ENCODE measurements at regions not wholly inside any gene's neighbourhood (a gene's known extent, or its start where the extent isn't known, plus 50 kb on each side); places are given as distances from the start of the nearest gene placed in this dataset.
"Not testable (repeated sequence)": the region's sequence is repeated elsewhere in the genome, so short reads cannot be mapped to it uniquely, and the experiment has no call there.

GRCh38 chr12:34126239-34126641, 103.9 kb downstream of the ALG10 start:
- Histone ChIP-seq H3K36me3 (ENCODE audit: insufficient read depth, low read length) (no peaks in the 10 kb centered on the region), H3K4me3 (ENCODE audit: insufficient read depth, low read length) (peak overlapping the region; percentile 46), H3K4me1 (ENCODE audit: insufficient read depth, low read length) (no peaks in the 10 kb centered on the region), H2AFZ (ENCODE audit: low read length) (peak overlapping the region; percentile 47), H3K27ac (ENCODE audit: low read depth, low read length) (no peak overlapping the region), H3K79me2 (ENCODE audit: insufficient read depth, low read length) (no peaks in the 10 kb centered on the region), H4K20me1 (ENCODE audit: insufficient read depth, low read length) (no peaks in the 10 kb centered on the region), H3K9me3 (ENCODE audit: low read depth, low read length) (no peaks in the 10 kb centered on the region), H3K27me3 (ENCODE audit: insufficient read depth, low read length) (no peaks in the 10 kb centered on the region), H3K4me2 (ENCODE audit: insufficient read depth, low read length) (peak overlapping the region; percentile 36)
- no peak for DNase-seq (ENCODE audit: insufficient read length, low spot score, missing footprints)
- TF ChIP-seq CTCF (IDR thresholded peaks at IDR 0.05; ENCODE audit: extremely low read depth, low read depth, low read length): no peak

- Histone ChIP-seq H3K4me2 (ENCODE audit: insufficient read depth, low read length) (no peak overlapping the region), H3K27ac (ENCODE audit: low read depth, low read length) (no peak overlapping the region)
- TF ChIP-seq CTCF (IDR thresholded peaks at IDR 0.05; ENCODE audit: extremely low read depth, low read depth, low read length): no peak
Observed at GRCh38 chr12:34126805-34127204, 104.5 kb downstream of the ALG10 start.

GRCh38 chr12:34127379-34127778, 105.1 kb downstream of the ALG10 start:
- H3K36me3 ChIP-seq (ENCODE audit: insufficient read depth, low read length); DNase-seq (ENCODE audit: insufficient read length, low spot score, missing footprints); H3K4me2 ChIP-seq (ENCODE audit: insufficient read depth, low read length); H4K20me1 ChIP-seq (ENCODE audit: insufficient read depth, low read length); H3K4me3 ChIP-seq (ENCODE audit: insufficient read depth, low read length); H2AFZ ChIP-seq (ENCODE audit: low read length); H3K79me2 ChIP-seq (ENCODE audit: insufficient read depth, low read length); H3K27ac ChIP-seq (ENCODE audit: low read depth, low read length); H3K4me1 ChIP-seq (ENCODE audit: insufficient read depth, low read length); H3K27me3 ChIP-seq (ENCODE audit: insufficient read depth, low read length); H3K9me3 ChIP-seq (ENCODE audit: low read depth, low read length): not testable (repeated sequence)

More at GRCh38 chr12:34126805-34127204, 104.5 kb downstream of the ALG10 start:
- no peak for DNase-seq (ENCODE audit: insufficient read length, low spot score, missing footprints)
- H3K9me3 ChIP-seq (ENCODE audit: low read depth, low read length): no peaks in the 10 kb centered on the region
- no peaks in the 10 kb centered on the region for H3K36me3 ChIP-seq (ENCODE audit: insufficient read depth, low read length)
- H3K4me1 ChIP-seq (ENCODE audit: insufficient read depth, low read length): no peaks in the 10 kb centered on the region
- H4K20me1 ChIP-seq (ENCODE audit: insufficient read depth, low read length): no peaks in the 10 kb centered on the region
- H3K79me2 ChIP-seq (ENCODE audit: insufficient read depth, low read length): no peaks in the 10 kb centered on the region
- H3K27me3 ChIP-seq (ENCODE audit: insufficient read depth, low read length): no peaks in the 10 kb centered on the region
- H3K4me3 ChIP-seq (ENCODE audit: insufficient read depth, low read length): no peak overlapping the region
- no peak overlapping the region for H2AFZ ChIP-seq (ENCODE audit: low read length)

- Histone ChIP-seq H3K4me2 (ENCODE audit: insufficient read depth, low read length) (no peak overlapping the region), H3K4me3 (ENCODE audit: insufficient read depth, low read length) (no peak overlapping the region), H3K36me3 (ENCODE audit: insufficient read depth, low read length) (no peaks in the 10 kb centered on the region), H4K20me1 (ENCODE audit: insufficient read depth, low read length) (no peaks in the 10 kb centered on the region), H2AFZ (ENCODE audit: low read length) (no peak overlapping the region), H3K9me3 (ENCODE audit: low read depth, low read length) (no peaks in the 10 kb centered on the region), H3K4me1 (ENCODE audit: insufficient read depth, low read length) (no peaks in the 10 kb centered on the region), H3K27me3 (ENCODE audit: insufficient read depth, low read length) (no peaks in the 10 kb centered on the region), H3K79me2 (ENCODE audit: insufficient read depth, low read length) (no peaks in the 10 kb centered on the region), H3K27ac (ENCODE audit: low read depth, low read length) (no peak overlapping the region)
- DNase-seq (ENCODE audit: insufficient read length, low spot score, missing footprints): no peak
- TF ChIP-seq CTCF (IDR thresholded peaks at IDR 0.05; ENCODE audit: extremely low read depth, low read depth, low read length): no peak
Observed at GRCh38 chr12:34142430-34142829, 120.1 kb downstream of the ALG10 start.
